T1000 (cell line): ENCODE measurements at regions not wholly inside any gene's neighbourhood (a gene's known extent, or its start where the extent isn't known, plus 50 kb on each side); places are given as distances from the start of the nearest gene placed in this dataset.

Experiments used
- DNase-seq: peaks from one replicate; lab custom pipeline; 2025; ENCODE audit warnings: mixed read lengths; lab: John Stamatoyannopoulos, UW

DNA sequence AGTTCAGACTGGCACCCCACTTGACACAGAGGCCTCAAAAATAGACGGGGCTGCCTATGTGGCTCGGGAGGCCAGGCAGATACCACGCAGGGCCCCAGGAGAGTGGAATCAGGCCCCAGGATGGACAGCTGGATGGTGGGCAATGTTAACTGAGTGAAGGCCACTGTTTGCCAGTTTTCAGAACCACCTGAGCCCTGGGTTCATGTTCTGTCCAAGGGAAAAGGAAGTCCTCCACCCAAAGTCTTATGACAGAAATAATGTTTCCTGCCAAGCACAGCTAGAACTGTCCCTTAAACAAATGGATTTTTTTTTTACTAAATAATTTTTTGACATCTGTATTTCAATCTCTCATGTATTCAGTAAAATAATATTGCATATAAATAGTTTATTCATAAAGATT, 228.4 kb downstream of the KLF13 start:
- DNase-seq: no peak

DNA sequence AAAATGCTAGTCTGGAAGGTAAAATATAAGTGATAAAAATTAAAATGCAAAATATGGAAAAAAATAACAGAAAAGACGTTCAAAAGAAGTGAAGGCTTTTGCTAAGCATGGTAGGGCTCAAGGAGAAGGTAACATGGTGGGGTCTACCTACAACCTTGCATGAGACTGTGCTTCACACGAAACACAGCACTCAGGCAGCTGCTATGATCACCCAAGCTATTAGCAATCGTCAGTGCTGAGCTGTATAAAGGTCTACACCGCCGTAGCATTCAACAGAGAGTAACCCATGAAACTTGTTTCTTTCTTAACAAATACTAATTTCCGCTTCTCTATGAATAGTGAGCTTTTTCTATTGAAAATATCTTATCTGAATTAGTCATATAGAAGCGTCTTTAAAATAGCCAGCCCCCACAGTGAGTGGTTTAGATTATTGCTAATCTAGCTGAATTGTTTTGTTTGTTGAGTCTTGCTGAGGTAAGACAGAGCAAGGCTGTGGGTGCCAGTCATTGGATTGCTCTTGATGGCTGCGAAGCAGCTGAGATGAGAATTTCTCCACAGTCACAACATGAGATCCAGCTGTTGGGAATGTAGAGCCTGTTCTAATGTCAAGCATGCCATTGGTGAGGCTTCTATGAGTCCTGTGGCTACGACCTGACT, 230.0 kb downstream of the KLF13 start:
- DNase-seq: no peak

DNA sequence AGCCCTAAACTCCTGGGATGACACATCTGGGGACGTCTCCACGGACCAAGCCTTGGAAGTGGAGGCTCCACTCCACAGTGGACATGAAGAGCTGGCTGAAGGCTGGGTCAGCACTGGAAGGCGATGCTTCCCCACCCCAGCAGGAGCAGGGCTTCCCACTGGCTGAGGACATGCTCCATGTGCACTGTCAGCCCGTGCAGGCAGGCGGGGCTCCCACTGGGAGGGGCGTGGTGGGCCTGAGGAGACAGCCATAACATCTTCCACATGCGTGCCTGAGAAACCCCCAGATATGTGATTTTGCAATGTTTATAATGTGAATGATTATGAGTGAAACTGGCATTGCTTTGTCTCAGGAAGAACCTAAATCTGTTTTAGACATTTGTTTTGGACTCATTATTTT, 231.3 kb downstream of the KLF13 start:
- no peak for DNase-seq

GRCh38 chr15:31558840-31559239, 232.2 kb downstream of the KLF13 start:
- no peak for DNase-seq

DNA sequence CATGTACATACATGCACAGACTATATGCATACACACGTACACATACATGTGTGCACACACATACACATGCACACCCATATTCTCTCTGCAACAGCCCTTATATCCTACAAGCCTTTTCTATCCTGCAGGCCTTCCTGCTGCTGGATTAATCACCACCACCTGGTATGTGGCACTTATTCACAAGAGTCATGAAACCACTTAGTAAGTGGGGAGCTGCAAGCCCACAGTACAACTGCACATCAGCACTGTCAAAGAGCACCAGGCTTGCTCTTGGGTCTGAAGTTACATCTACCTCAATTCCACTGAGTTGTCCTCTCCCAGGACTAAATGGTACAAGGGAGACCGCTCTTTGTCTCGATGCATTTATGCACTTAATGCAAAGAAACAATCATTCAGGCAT, 233.2 kb downstream of the KLF13 start:
- DNase-seq: no peak

DNA sequence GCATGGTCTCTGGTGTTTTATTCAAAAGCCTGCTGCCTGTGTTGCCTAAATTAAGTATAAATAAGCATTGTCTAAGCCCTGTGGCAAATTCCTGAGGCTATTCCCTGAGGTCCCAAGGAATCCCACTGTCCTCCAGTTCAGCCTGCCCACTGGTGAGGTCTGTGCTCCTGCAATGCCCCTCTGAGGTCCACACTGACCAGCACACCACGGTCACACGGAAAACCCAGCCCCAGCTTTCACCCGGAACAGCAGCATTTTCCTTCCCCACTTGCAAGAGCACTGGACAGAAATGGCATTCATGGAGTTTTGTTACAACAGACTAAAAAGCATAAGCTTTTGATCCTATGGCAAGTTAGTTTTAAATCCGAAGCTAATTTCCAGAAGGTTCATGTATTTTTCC, 234.0 kb downstream of the KLF13 start:
- no peak for DNase-seq

- DNase-seq: no peak
These were observed 234.5 kb downstream of the KLF13 start for GRCh38 chr15:31561156-31561555.

GRCh38 chr15:31563001-31563400, 236.4 kb downstream of the KLF13 start:
- no peak for DNase-seq

- DNase-seq: no peak
These were observed 236.8 kb downstream of the KLF13 start for GRCh38 chr15:31563421-31563820.

DNA sequence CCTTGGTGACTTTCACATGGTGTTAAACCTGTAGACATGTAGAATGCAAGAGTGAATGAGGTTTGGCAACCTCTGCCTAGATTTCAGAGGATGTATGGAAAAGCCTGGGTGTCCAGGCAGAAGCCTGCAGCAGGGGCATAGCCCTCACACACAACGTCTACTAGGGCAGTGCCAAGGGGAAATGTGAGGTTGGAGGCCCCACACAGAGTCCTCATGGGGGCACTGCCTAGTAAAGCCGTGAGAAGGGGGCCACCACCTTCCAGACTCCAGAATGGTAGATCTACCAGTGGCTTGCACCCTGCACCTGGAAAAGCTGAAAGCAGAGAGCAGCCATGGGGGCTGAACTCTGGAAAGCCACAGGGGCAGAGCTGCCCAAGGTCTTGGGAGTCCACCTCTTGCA, 241.2 kb downstream of the KLF13 start:
- DNase-seq: no peak

GRCh38 chr15:31569836-31570235, 243.2 kb downstream of the KLF13 start:
- DNase-seq: no peak

DNA sequence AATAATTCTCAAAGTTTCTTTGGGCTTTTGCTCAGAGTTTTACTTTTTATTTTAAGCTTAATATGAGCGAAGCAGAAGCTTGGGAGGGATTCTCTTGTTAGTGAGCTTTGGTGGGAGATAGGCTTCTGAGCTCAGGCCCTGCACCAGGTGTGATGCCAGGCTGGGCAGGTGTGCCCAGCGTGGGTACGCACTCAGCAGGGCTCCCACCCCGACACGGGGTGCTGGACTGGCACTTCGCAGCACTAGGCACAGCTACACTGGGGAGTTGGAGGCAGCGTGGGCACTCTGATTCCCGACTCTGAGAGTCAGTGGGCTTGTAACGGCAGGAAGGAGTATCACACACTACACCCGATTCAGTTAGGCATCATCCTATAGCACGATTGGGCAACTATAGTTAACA, 244.0 kb downstream of the KLF13 start:
- no peak for DNase-seq

DNA sequence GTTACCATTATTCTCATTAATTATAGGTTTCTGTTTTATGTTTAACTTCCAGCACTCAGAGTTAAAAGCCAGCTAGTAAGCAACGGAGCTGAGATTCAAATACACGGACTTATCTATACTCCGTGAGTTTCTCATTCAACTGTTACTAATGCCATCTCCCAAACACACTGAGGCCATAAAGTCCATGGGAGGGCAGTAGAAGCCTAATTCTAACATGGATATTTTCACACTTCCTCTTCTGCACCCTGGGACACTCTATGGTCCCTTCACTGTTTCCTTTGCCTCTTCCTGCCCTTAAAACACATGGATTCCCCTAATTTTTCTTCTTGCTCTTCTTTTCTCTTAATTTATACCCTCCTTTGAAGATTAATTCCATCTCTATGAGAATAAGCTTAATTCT, 245.0 kb downstream of the KLF13 start:
- DNase-seq: no peak

DNA sequence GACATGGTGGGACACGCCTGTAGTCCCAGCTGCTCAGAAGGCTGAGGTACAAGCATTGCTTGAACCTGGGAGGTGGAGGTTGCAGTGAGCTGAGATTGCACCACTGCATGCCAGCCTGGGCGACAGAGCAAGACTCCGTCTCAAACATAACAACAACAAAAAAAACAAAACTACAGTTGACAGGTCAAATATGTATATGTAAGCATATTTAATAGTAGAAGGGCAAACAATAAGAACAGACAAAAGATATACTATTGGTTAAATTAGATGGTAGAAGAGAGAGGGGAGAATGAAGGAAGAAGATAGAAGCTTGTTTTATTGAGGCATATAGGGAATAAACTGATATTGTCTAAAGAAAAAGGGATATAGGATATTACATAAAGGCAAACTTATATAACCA, 247.1 kb downstream of the KLF13 start:
- no peak for DNase-seq

- no peak for DNase-seq
These were observed 248.1 kb downstream of the KLF13 start for GRCh38 chr15:31574766-31575165.

- DNase-seq: no peak
These were observed 250.5 kb downstream of the KLF13 start for GRCh38 chr15:31577108-31577507.

DNA sequence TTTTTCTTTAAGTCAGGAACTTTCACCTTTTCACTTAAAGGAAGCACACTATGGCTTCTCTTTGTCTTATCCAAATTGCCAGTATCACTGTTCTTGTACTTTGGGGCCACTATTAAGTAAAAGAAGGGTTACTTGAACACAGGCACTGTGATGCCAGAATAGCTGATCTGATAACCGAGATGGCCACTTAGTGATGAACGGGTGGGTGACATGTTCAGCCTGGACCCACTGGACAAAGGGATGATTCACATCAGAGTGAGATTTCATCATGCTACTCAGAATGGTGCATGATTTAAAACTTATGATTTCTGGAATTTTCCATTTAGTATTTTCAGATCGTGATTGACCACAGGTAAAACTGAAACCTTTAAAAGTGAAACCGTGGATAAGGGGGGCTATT, 252.6 kb downstream of the KLF13 start:
- no peak for DNase-seq

- no peak for DNase-seq
These were observed 253.3 kb downstream of the KLF13 start for GRCh38 chr15:31579976-31580375.

DNA sequence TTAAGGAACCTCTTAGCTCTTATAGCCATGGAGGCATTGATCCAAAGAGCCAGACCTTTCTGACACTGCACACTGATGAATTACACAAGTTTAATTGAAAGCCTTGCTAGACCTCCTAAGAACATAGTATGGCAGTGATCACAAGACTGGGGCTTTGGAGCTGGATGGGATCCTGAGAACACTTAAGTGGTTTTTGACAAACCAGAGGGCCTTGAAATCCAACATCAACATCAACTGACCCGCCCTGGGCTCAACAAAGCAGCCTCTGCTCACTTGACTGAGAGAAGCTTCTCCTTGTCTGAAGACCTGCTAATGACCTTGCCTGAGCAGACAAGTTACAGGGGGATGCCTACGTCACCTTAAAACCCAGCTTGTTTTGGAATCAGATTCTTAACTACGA, 257.6 kb downstream of the KLF13 start:
- DNase-seq: no peak

DNA sequence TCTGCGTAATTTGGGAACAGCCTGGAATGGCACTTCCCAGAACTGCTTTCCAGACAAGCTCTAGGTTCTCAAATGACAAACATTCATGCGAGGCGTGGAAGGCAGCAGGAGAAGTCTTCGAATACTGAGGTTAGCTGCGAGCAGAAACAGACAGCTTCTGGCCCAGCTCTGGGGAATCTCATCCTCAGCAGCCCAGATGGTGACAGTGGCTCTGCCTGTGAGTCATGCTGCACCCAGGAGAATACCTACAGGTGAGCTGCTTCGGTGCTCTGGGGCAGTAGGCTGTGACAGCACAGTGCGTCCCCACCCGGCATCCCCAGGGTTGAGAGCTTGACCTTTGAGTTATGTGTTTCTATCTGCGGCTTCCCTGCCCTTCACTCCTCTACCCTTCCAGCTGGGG, 258.6 kb downstream of the KLF13 start:
- DNase-seq: no peak

DNA sequence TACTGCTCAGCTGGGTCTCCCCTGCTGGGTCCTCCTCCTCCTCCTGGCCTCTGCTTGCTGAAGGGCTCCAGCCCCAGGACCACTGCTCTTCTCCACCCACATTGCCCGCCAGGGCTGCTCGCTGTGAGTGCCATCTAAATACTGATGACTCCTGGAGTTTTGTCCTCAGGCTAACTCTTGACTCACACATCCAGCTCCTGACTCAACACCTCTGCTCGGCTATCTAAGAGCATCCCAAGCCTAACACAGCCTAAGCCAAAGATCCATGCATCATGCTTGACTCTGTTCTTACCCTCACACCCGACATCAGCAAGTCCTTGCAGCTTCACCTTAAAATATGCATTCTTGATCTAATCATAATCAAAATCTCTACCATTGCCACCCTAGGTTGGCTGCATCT, 260.2 kb downstream of the KLF13 start:
- no peak for DNase-seq

- DNase-seq: no peak
These were observed 260.9 kb downstream of the KLF13 start for GRCh38 chr15:31587583-31587982.

DNA sequence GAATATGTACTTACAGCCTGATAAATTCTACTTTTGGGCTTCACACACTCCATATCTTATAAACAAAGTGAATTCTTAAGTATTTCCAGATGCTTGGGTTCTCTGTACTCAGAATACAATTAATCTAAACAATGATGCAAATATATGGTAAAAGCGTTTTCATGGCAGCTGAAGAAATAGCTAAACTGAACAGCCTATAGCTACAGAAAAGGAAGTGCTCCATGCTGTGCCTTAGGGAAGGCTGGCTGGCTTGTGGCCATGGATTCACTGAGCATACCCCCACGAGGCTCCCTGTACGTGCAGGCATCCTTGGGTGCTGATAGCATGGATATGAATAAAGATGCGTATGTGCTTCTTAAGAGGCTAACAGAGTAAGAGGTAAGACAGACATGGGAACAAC, 264.0 kb downstream of the KLF13 start:
- no peak for DNase-seq

DNA sequence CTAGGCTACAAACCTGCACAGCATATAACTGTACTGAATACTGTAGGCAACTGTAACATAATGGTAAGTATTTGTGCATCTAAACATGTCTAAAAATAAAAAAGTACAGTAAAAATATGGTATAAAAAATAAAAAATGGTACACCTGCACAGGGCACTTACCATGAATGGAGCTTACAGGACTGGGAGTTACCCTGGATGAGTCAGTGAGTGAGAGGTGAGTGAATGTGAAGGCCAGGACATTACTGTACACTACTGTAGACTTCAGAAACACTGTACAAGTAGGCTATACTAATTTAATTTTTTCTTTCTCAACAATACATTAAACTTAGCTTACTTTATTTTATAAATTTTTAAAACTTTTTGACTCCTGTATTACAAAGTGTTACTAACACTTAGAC, 265.3 kb downstream of the KLF13 start:
- no peak for DNase-seq

GRCh38 chr15:31597466-31597865, 270.8 kb downstream of the KLF13 start:
- no peak for DNase-seq
